Sigmoid colon (tissue), 6 donors: ENCODE measurements at regions not wholly inside any gene's neighbourhood (a gene's known extent, or its start where the extent isn't known, plus 50 kb on each side); places are given as distances from the start of the nearest gene placed in this dataset.

Experiments
- DNase-seq: peaks from one replicate; pipeline ENCODE4 v3.0.0-alpha.2; 2019
- H3K27ac ChIP-seq, 4 donors: fragments of 200-600 bp; sonication (generic); one replicate each; pipeline ENCODE4 v1.5.1; 2016 to 2019; ENCODE audit warnings: mild to moderate bottlenecking in 1 of 4
- H3K27me3 ChIP-seq, 3 donors: fragments of 200-600 bp; sonication (generic); one replicate each; pipeline ENCODE4 v1.5.1; 2019; ENCODE audit warnings: mild to moderate bottlenecking in 1 of 3
- H3K36me3 ChIP-seq, 4 donors: fragments of 200-600 bp; sonication (generic); one replicate each; pipeline ENCODE4 v1.5.1; 2016 to 2019
- H3K4me1 ChIP-seq, 4 donors: fragments of 200-600 bp; sonication (generic); one replicate each; pipeline ENCODE4 v1.5.1; 2017 to 2019
- H3K4me3 ChIP-seq, 4 donors: fragments of 200-600 bp; sonication (generic); one replicate each; pipeline ENCODE4 v1.5.1; 2017 to 2019; ENCODE audit warnings: mild to moderate bottlenecking in 2 of 4, moderate library complexity in 1 of 4
- H3K9me3 ChIP-seq, 4 donors: fragments of 200-600 bp in 3 of 4; sonication (generic) in 3 of 4; one replicate each; pipeline versions ENCODE4 v1.5.1 to v1.6.1; 2013 to 2019
- EP300 ChIP-seq, 4 donors: sonication (generic); formaldehyde crosslinking; IDR thresholded peaks; one replicate each; pipeline ENCODE4 v1.6.1; 2017; ENCODE audit warnings: antibody characterized with exemption in 4 of 4
- POLR2A ChIP-seq, 2 donors: fragments of 450-650 bp; IDR thresholded peaks; one replicate each; pipeline ENCODE4 v1.6.1; 2016; ENCODE audit warnings: antibody characterized with exemption in 2 of 2, mild to moderate bottlenecking in 2 of 2, moderate library complexity in 2 of 2
- POLR2AphosphoS5 ChIP-seq, 4 donors: sonication (generic); formaldehyde crosslinking; IDR thresholded peaks; one replicate each; pipeline ENCODE4 v1.6.1; 2017; ENCODE audit warnings: antibody characterized with exemption in 4 of 4
- WGBS, 2 donors: extraction: QIAGEN DNeasy Blood & Tissue Kit; methylation state at CpG; one replicate each; pipeline ENCODE4 v1.1.7; 2013; 5-methylcytosine and 5-hydroxymethylcytosine counted together
- intact Hi-C: fragments of 100-400 bp; cut with DNase I; formaldehyde crosslinking; loops from one replicate; pipeline ENCODE4 v1.15.1; 2023
- TF ChIP-seq, protein P1 (sequence below), 4 experiments: fragments of 450-650 bp in 3 of 4; fragments of 200-600 bp in 1 of 4; IDR thresholded peaks; one replicate each; pipeline ENCODE4 v1.5.1; 2016 to 2019; ENCODE audit warnings: antibody characterized with exemption in 4 of 4, mild to moderate bottlenecking in 3 of 4, moderate library complexity in 2 of 4
- donor health status: healthy with polysubstance abuse.
- donor health status: healthy.

DNA sequence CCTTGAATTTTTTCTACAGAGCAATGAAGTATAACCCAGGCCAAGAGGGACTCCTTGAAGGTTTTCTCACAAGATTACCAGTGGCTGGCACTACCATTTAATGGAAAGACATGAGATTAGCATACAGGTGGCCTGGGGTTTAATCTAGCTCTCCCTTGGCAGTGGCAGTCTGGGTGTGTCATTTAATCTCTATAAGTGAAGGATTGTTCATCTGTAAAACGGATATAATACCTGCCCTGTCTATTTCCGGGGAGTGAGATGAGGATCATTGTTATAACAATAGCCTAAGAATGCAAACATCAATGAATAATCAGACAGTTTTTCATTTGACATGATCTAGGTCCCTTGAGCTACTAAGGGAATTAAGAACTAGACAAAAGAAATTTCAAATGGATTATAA, 168.7 kb upstream of the CPNE8 start:
- Histone ChIP-seq H3K4me1 (no peaks in the 10 kb centered on the region), H3K27ac (no peak overlapping the region), H3K4me3 (no peak overlapping the region), H3K27me3 (no peaks in the 10 kb centered on the region), H3K9me3 (no peaks in the 10 kb centered on the region), H3K36me3 (no peaks in the 10 kb centered on the region)
- intact Hi-C loops = no loop called here
- 13 to 52% methylated on average over 2 of the region's 2 CpGs for WGBS, 2 donors
- DNase-seq = no peak
- no peak for TF ChIP-seq POLR2AphosphoS5 (IDR thresholded peaks at IDR 0.05)
- no peak for TF ChIP-seq POLR2A (IDR thresholded peaks at IDR 0.05)
- no peak for TF ChIP-seq EP300 (IDR thresholded peaks at IDR 0.05)
- TF ChIP-seq, protein P1, sequence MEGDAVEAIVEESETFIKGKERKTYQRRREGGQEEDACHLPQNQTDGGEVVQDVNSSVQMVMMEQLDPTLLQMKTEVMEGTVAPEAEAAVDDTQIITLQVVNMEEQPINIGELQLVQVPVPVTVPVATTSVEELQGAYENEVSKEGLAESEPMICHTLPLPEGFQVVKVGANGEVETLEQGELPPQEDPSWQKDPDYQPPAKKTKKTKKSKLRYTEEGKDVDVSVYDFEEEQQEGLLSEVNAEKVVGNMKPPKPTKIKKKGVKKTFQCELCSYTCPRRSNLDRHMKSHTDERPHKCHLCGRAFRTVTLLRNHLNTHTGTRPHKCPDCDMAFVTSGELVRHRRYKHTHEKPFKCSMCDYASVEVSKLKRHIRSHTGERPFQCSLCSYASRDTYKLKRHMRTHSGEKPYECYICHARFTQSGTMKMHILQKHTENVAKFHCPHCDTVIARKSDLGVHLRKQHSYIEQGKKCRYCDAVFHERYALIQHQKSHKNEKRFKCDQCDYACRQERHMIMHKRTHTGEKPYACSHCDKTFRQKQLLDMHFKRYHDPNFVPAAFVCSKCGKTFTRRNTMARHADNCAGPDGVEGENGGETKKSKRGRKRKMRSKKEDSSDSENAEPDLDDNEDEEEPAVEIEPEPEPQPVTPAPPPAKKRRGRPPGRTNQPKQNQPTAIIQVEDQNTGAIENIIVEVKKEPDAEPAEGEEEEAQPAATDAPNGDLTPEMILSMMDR (IDR thresholded peaks at IDR 0.05) = no peak

DNA sequence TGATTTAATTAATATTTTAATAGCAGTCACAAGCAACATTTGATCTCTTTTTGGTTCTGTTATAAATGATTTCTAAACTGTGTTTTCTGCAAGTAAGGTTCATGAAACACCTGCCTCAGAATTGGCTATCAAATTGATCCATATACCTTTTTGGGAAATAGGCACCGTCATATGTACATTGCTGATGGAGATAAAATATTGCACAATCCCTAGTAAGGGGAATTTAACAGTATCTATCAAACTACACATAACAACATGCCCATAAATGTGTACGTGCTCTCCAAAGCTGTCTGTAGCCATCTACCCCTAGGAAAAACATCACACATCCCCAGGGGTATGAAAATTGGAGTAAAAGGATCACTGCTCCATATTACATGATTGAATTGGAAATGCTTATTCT, 167.3 kb upstream of the CPNE8 start:
- intact Hi-C loops = no loop called here

DNA sequence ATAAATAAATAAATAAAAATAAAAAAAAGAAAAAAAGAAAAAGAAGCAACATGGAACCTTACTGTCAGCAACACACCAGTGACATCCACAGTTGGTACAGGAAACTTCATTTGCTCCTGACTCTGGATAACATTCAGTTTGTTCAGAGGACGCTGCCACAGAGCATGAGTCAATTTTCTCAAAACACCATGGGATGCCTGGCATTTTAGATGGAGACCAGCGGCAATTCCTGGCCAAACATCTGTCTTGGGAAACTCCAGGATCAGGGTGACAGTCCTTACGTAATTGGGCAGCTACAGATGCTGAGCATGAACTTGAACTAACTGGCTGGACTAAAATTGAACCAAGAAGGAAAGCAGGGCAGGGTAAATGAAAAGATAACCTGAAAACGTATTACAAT, 166.2 kb upstream of the CPNE8 start:
- no peaks in the 10 kb centered on the region for H3K36me3 ChIP-seq
- intact Hi-C loops = no loop called here
- no peaks in the 10 kb centered on the region for H3K27me3 ChIP-seq
- WGBS, 2 donors = 85 to 91% methylated on average over 4 of the region's 4 CpGs
- no peaks in the 10 kb centered on the region for H3K4me1 ChIP-seq
- no peaks in the 10 kb centered on the region for H3K9me3 ChIP-seq
- H3K27ac ChIP-seq = no peak overlapping the region
- TF ChIP-seq POLR2AphosphoS5 (IDR thresholded peaks at IDR 0.05) (no peak), POLR2A (IDR thresholded peaks at IDR 0.05) (no peak), EP300 (IDR thresholded peaks at IDR 0.05) (no peak)
- TF ChIP-seq, protein P1 (IDR thresholded peaks at IDR 0.05) = no peak
- DNase-seq = no peak
- H3K4me3 ChIP-seq = no peak overlapping the region

More for the DNA sequence above, 167.3 kb upstream of the CPNE8 start:
- Histone ChIP-seq H3K4me3 (no peak overlapping the region), H3K27ac (no peak overlapping the region), H3K36me3 (no peaks in the 10 kb centered on the region), H3K9me3 (no peaks in the 10 kb centered on the region), H3K4me1 (no peaks in the 10 kb centered on the region), H3K27me3 (no peaks in the 10 kb centered on the region)
- DNase-seq = no peak
- 55 to 56% methylated on average over 2 of the region's 2 CpGs for WGBS, 2 donors
- no peak for TF ChIP-seq EP300 (IDR thresholded peaks at IDR 0.05)
- TF ChIP-seq, protein P1 (IDR thresholded peaks at IDR 0.05) = no peak
- TF ChIP-seq POLR2AphosphoS5 (IDR thresholded peaks at IDR 0.05) = no peak
- no peak for TF ChIP-seq POLR2A (IDR thresholded peaks at IDR 0.05)

- H3K27ac ChIP-seq = no peak overlapping the region
- WGBS, 2 donors = 53 to 67% methylated on average over 2 of the region's 2 CpGs
- H3K27me3 ChIP-seq = no peaks in the 10 kb centered on the region
- H3K9me3 ChIP-seq = no peaks in the 10 kb centered on the region
- no peak for DNase-seq
- TF ChIP-seq POLR2A (IDR thresholded peaks at IDR 0.05) = no peak
- TF ChIP-seq POLR2AphosphoS5 (IDR thresholded peaks at IDR 0.05) = no peak
- TF ChIP-seq EP300 (IDR thresholded peaks at IDR 0.05) = no peak
- TF ChIP-seq, protein P1 (IDR thresholded peaks at IDR 0.05) = no peak
- H3K36me3 ChIP-seq = no peaks in the 10 kb centered on the region
- no peak overlapping the region for H3K4me3 ChIP-seq
- intact Hi-C loops = no loop called here
- H3K4me1 ChIP-seq = no peaks in the 10 kb centered on the region
Measured at GRCh38 chr12:39070775-39071174, 165.4 kb upstream of the CPNE8 start.

DNA sequence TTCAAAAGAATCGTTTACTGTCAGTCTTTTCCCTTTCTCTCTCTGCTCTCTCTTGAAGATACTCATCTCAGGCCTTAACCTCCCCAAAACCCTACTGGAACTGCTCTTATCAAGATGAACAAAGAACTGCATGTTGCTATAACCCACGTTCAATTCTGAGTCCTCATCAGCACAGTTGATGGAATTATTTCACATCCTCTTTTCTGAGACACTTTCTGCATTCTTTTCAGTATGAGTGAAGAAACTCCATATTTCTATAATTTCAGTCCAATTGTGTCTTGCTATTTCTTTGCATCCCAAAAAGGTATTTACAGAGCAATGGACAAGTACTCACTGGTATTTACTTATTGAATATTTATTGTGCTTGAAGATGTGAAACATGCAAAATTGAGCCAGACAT, 160.1 kb upstream of the CPNE8 start:
- Histone ChIP-seq H3K36me3 (no peaks in the 10 kb centered on the region), H3K9me3 (no peaks in the 10 kb centered on the region), H3K27me3 (no peaks in the 10 kb centered on the region), H3K27ac (no peak overlapping the region), H3K4me1 (no peaks in the 10 kb centered on the region), H3K4me3 (no peak overlapping the region)
- intact Hi-C loops = no loop called here
- TF ChIP-seq POLR2A (IDR thresholded peaks at IDR 0.05) = no peak
- no peak for TF ChIP-seq POLR2AphosphoS5 (IDR thresholded peaks at IDR 0.05)
- TF ChIP-seq EP300 (IDR thresholded peaks at IDR 0.05) = no peak
- TF ChIP-seq, protein P1 (IDR thresholded peaks at IDR 0.05) = no peak
- DNase-seq = no peak
- WGBS, 2 donors = 79 to 80% methylated on average over 2 of the region's 2 CpGs
